ENCODE measurements at regions not wholly inside any gene's neighbourhood (a gene's known extent, or its start where the extent isn't known, plus 50 kb on each side); places are given as distances from the start of the nearest gene placed in this dataset.

DNA sequence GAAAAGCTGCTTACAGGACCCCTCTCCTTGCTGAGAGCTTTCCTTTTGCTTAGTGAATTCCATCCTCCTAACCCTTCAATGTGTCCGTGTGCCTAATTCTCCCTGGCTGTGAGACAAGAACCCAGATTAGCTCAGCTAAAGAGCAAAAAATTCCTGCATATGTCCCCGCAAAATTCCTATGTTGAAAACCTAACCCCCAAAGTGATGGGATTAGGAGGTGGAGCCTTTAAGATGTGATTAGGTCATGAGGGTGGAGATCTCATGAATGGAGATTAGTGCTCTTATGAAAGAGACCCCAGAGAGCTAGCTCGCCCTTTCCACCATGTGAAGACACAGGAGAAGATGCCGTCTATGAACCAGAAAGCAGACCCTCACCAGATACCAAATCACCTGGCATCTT, 503.0 kb upstream of the DIAPH2 start:
- TF ChIP-seq, protein P1, sequence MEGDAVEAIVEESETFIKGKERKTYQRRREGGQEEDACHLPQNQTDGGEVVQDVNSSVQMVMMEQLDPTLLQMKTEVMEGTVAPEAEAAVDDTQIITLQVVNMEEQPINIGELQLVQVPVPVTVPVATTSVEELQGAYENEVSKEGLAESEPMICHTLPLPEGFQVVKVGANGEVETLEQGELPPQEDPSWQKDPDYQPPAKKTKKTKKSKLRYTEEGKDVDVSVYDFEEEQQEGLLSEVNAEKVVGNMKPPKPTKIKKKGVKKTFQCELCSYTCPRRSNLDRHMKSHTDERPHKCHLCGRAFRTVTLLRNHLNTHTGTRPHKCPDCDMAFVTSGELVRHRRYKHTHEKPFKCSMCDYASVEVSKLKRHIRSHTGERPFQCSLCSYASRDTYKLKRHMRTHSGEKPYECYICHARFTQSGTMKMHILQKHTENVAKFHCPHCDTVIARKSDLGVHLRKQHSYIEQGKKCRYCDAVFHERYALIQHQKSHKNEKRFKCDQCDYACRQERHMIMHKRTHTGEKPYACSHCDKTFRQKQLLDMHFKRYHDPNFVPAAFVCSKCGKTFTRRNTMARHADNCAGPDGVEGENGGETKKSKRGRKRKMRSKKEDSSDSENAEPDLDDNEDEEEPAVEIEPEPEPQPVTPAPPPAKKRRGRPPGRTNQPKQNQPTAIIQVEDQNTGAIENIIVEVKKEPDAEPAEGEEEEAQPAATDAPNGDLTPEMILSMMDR (IDR thresholded peaks at IDR 0.05; ENCODE audit: control extremely low read depth in 1 of 3, insufficient read depth in 1 of 3, low read depth in 1 of 3, low read length in 3 of 3): no peak
- no peak for TF ChIP-seq NANOG (IDR thresholded peaks at IDR 0.05; ENCODE audit: insufficient read depth, low read depth, low read length, poor library complexity, severe bottlenecking)
- no peak for TF ChIP-seq YY1 (IDR thresholded peaks at IDR 0.05; ENCODE audit: low read depth, low read length)

Data from H1 (cell line).